ENCODE measurements at regions not wholly inside any gene's neighbourhood (a gene's known extent, or its start where the extent isn't known, plus 50 kb on each side); places are given as distances from the start of the nearest gene placed in this dataset.

GRCh38 chr18:71942433-71942832 lies 601.7 kb downstream of the CBLN2 start:
- DNase-seq = no peak
- Histone ChIP-seq H3K27me3 (replicated peaks) (no peaks in the 10 kb centered on the region), H3K4me3 (ENCODE audit: low read depth, low read length) (no peak overlapping the region), H3K36me3 (replicated peaks) (no peaks in the 10 kb centered on the region), H3K27ac (no peak overlapping the region)
- in situ Hi-C loops (cut with HindIII; ENCODE audit: low pct_ligation_motif_present, low sequenced_read_pairs) = no loop called here
- no peak for TF ChIP-seq CTCF (IDR thresholded peaks at IDR 0.05; ENCODE audit: low read depth, low read length, missing control alignments)

- H3K36me3 ChIP-seq (replicated peaks) = no peaks in the 10 kb centered on the region
Observed at GRCh38 chr18:71939483-71939882, 604.7 kb downstream of the CBLN2 start.

GRCh38 chr18:71936744-71937143 lies 607.4 kb downstream of the CBLN2 start:
- no peak for DNase-seq

More at GRCh38 chr18:71939483-71939882, 604.7 kb downstream of the CBLN2 start:
- in situ Hi-C loops (cut with HindIII; ENCODE audit: low pct_ligation_motif_present, low sequenced_read_pairs) = no loop called here
- Histone ChIP-seq H3K27ac (no peak overlapping the region), H3K27me3 (replicated peaks) (no peaks in the 10 kb centered on the region), H3K4me3 (ENCODE audit: low read depth, low read length) (no peak overlapping the region)
- TF ChIP-seq CTCF (IDR thresholded peaks at IDR 0.05; ENCODE audit: low read depth, low read length, missing control alignments) = no peak
- DNase-seq = no peak

GRCh38 chr18:71919211-71919610 lies 624.9 kb downstream of the CBLN2 start:
- Histone ChIP-seq H3K27me3 (replicated peaks) (no peaks in the 10 kb centered on the region), H3K27ac (no peak overlapping the region), H3K4me3 (ENCODE audit: low read depth, low read length) (no peak overlapping the region), H3K36me3 (replicated peaks) (no peaks in the 10 kb centered on the region)
- DNase-seq = no peak
- no peak for TF ChIP-seq CTCF (IDR thresholded peaks at IDR 0.05; ENCODE audit: low read depth, low read length, missing control alignments)
- in situ Hi-C loops (cut with HindIII; ENCODE audit: low pct_ligation_motif_present, low sequenced_read_pairs) = no loop called here

More at GRCh38 chr18:71936744-71937143, 607.4 kb downstream of the CBLN2 start:
- no peak overlapping the region for H3K27ac ChIP-seq
- no peaks in the 10 kb centered on the region for H3K36me3 ChIP-seq (replicated peaks)
- no peak for TF ChIP-seq CTCF (IDR thresholded peaks at IDR 0.05; ENCODE audit: low read depth, low read length, missing control alignments)
- in situ Hi-C loops (cut with HindIII; ENCODE audit: low pct_ligation_motif_present, low sequenced_read_pairs) = no loop called here
- no peaks in the 10 kb centered on the region for H3K27me3 ChIP-seq (replicated peaks)
- no peak overlapping the region for H3K4me3 ChIP-seq (ENCODE audit: low read depth, low read length)

- TF ChIP-seq CTCF (IDR thresholded peaks at IDR 0.05; ENCODE audit: low read depth, low read length, missing control alignments) = no peak
- Histone ChIP-seq H3K27ac (no peak overlapping the region), H3K4me3 (ENCODE audit: low read depth, low read length) (no peak overlapping the region), H3K27me3 (replicated peaks) (no peaks in the 10 kb centered on the region), H3K36me3 (replicated peaks) (no peaks in the 10 kb centered on the region)
- DNase-seq = no peak
- in situ Hi-C loops (cut with HindIII; ENCODE audit: low pct_ligation_motif_present, low sequenced_read_pairs) = no loop called here
Observed at GRCh38 chr18:71913641-71914040, 630.5 kb downstream of the CBLN2 start.

- no peak for DNase-seq
- TF ChIP-seq CTCF (IDR thresholded peaks at IDR 0.05; ENCODE audit: low read depth, low read length, missing control alignments) = no peak
- Histone ChIP-seq H3K36me3 (replicated peaks) (no peaks in the 10 kb centered on the region), H3K4me3 (ENCODE audit: low read depth, low read length) (no peak overlapping the region), H3K27ac (no peak overlapping the region), H3K27me3 (replicated peaks) (no peaks in the 10 kb centered on the region)
- in situ Hi-C loops (cut with HindIII; ENCODE audit: low pct_ligation_motif_present, low sequenced_read_pairs) = no loop called here
Observed at GRCh38 chr18:71902482-71902881, 641.7 kb downstream of the CBLN2 start.

All from brain microvascular endothelial cell (primary cell).